IMR-90 (cell line): ENCODE measurements at regions not wholly inside any gene's neighbourhood (a gene's known extent, or its start where the extent isn't known, plus 50 kb on each side); places are given as distances from the start of the nearest gene placed in this dataset.

Experiments used
- ATAC-seq: fragments of 200-7000 bp; cut with Tn5 transposase; 2 replicates; pipeline ENCODE4 v1.9.1; 2020; ENCODE audit warnings: low read depth, mild to moderate bottlenecking, moderate library complexity
- BruUV-seq: library from RNA; stranded (reverse); fragments of 400-500 nt; replicated peaks from 2 replicates; lab custom pipeline; 2021; lab: Mats Ljungman, UMichigan
- CTCF ChIA-PET: fragments of 300-600 bp; formaldehyde crosslinking; extraction: SDS; loops from one replicate; lab custom pipeline; 2021; ENCODE audit warnings: antibody characterized with exemption; lab: Yijun Ruan, JAX
- POLR2A ChIA-PET: fragments of 300-600 bp; sonication (Branson Sonifier 250); formaldehyde crosslinking; loops from one replicate; lab custom pipeline; 2022; ENCODE audit warnings: antibody characterized with exemption; ENCODE audit not compliant: unreplicated experiment; lab: Charles Lee
- DNase-seq: peaks from one replicate; pipeline ENCODE4 v3.0.0; 2013
- H2AFZ ChIP-seq: replicated peaks from 2 replicates; pipeline ENCODE3; 2013; ENCODE audit warnings: low read length, mild to moderate bottlenecking; ENCODE audit not compliant: poor library complexity
- H2AK5ac ChIP-seq: 2 replicates; pipeline ENCODE4 v1.6.1; 2013; ENCODE audit warnings: low read depth, low read length, inconsistent platforms
- H2AK9ac ChIP-seq: replicated peaks from 2 replicates; pipeline ENCODE3; 2013; ENCODE audit warnings: mild to moderate bottlenecking, low read depth, low read length, moderate library complexity; ENCODE audit not compliant: poor library complexity
- H2BK120ac ChIP-seq: 2 replicates; pipeline ENCODE4 v1.6.1; 2013; ENCODE audit warnings: low read depth, low read length, inconsistent platforms
- H2BK15ac ChIP-seq: 3 replicates; pipeline ENCODE4 v1.6.1; 2013; ENCODE audit warnings: low read depth, low read length, inconsistent platforms
- H2BK20ac ChIP-seq: 2 replicates; pipeline ENCODE4 v1.6.1; 2013; ENCODE audit warnings: low read depth, mild to moderate bottlenecking, inconsistent platforms, low read length, moderate library complexity
- H2BK5ac ChIP-seq: 2 replicates; pipeline ENCODE4 v1.6.1; 2013; ENCODE audit warnings: mild to moderate bottlenecking, low read depth, low read length, inconsistent platforms; ENCODE audit not compliant: poor library complexity, severe bottlenecking
- H3K14ac ChIP-seq: replicated peaks from 2 replicates; pipeline ENCODE4 v1.6.1; 2013; ENCODE audit warnings: low read depth, low read length, inconsistent platforms
- H3K18ac ChIP-seq: 2 replicates; pipeline ENCODE4 v1.6.1; 2013; ENCODE audit warnings: low read depth, low read length, control low read depth
- H3K23ac ChIP-seq: 2 replicates; pipeline ENCODE4 v1.6.1; 2013; ENCODE audit warnings: low read depth, low read length, inconsistent platforms
- H3K27ac ChIP-seq: 2 replicates; pipeline ENCODE4 v1.5.1; 2013; ENCODE audit warnings: mild to moderate bottlenecking, control low read depth, low read length; ENCODE audit not compliant: insufficient read depth
- H3K27me3 ChIP-seq: 2 replicates; pipeline ENCODE4 v1.6.1; 2013; ENCODE audit warnings: low read length; ENCODE audit not compliant: control insufficient read depth, insufficient read depth
- H3K36me3 ChIP-seq: 2 replicates; pipeline ENCODE4 v1.6.1; 2013; ENCODE audit warnings: low read length, mixed read lengths; ENCODE audit not compliant: control insufficient read depth, insufficient read depth
- H3K4ac ChIP-seq: 2 replicates; pipeline ENCODE4 v1.6.1; 2013; ENCODE audit warnings: low read depth, low read length, inconsistent platforms
- H3K4me1 ChIP-seq: 2 replicates; pipeline ENCODE4 v1.6.1; 2013; ENCODE audit warnings: low read length, mixed read lengths; ENCODE audit not compliant: control insufficient read depth, insufficient read depth
- H3K4me2 ChIP-seq: 2 replicates; pipeline ENCODE4 v1.6.1; 2013; ENCODE audit warnings: low read depth, mild to moderate bottlenecking, control low read depth, low read length, moderate library complexity
- H3K4me3 ChIP-seq: 2 replicates; pipeline ENCODE4 v1.5.1; 2013; ENCODE audit warnings: low read depth, mild to moderate bottlenecking, control low read depth, low read length, moderate library complexity; ENCODE audit not compliant: insufficient read depth
- H3K56ac ChIP-seq: 2 replicates; pipeline ENCODE4 v1.6.1; 2013; ENCODE audit warnings: low read length, inconsistent platforms; ENCODE audit not compliant: insufficient read depth; ENCODE audit errors: extremely low read depth
- H3K79me1 ChIP-seq, 2 experiments: 2 replicates each; pipeline ENCODE4 v1.6.1; 2013; ENCODE audit warnings: low read length in 2 of 2, inconsistent platforms in 1 of 2, low read depth in 1 of 2
- H3K9ac ChIP-seq: 2 replicates; pipeline ENCODE4 v1.6.1; 2013; ENCODE audit warnings: low read depth, low read length, control low read depth
- H3K9me1 ChIP-seq: 2 replicates; pipeline ENCODE4 v1.6.1; 2013; ENCODE audit warnings: low read length, inconsistent platforms; ENCODE audit not compliant: insufficient read depth
- H3K9me3 ChIP-seq: 2 replicates; pipeline ENCODE4 v1.6.1; 2013; ENCODE audit warnings: low read length; ENCODE audit not compliant: control insufficient read depth, insufficient read depth
- H4K20me1 ChIP-seq: 2 replicates; pipeline ENCODE4 v1.6.1; 2013; ENCODE audit warnings: low read length, inconsistent platforms; ENCODE audit not compliant: insufficient read depth
- H4K5ac ChIP-seq: 2 replicates; pipeline ENCODE4 v1.6.1; 2013; ENCODE audit warnings: mild to moderate bottlenecking, low read depth, low read length, control low read depth
- H4K8ac ChIP-seq, 2 experiments: 2 replicates each; pipeline ENCODE4 v1.6.1; 2013; ENCODE audit warnings: low read depth in 2 of 2, low read length in 2 of 2, control low read depth in 1 of 2, inconsistent platforms in 1 of 2
- H4K91ac ChIP-seq: 2 replicates; pipeline ENCODE4 v1.6.1; 2013; ENCODE audit warnings: low read depth, low read length, inconsistent platforms; ENCODE audit not compliant: insufficient read depth
- BHLHE40 ChIP-seq: fragments of 150-350 bp; IDR thresholded peaks from 2 replicates; pipeline ENCODE4 v1.6.1; 2016; ENCODE audit warnings: mild to moderate bottlenecking, low read depth, low read length
- CEBPB ChIP-seq: IDR thresholded peaks from 2 replicates; pipeline ENCODE4 v1.6.1; 2012; ENCODE audit warnings: low read depth, low read length, improper control_type of control experiment
- CHD1 ChIP-seq: IDR thresholded peaks from 2 replicates; pipeline ENCODE4 v1.6.1; 2012; ENCODE audit warnings: low read depth, low read length, improper control_type of control experiment
- CTCF ChIP-seq: conservative IDR thresholded peaks from 2 replicates; pipeline ENCODE4 v1.5.1; 2012; ENCODE audit warnings: mild to moderate bottlenecking, low read depth, low read length, improper control_type of control experiment
- ELK1 ChIP-seq: fragments of 150-350 bp; IDR thresholded peaks from 2 replicates; pipeline ENCODE4 v1.6.1; 2016; ENCODE audit warnings: low read depth, mild to moderate bottlenecking, low read length, moderate library complexity, borderline replicate concordance
- FOS ChIP-seq: fragments of 150-350 bp; IDR thresholded peaks from 2 replicates; pipeline ENCODE4 v1.6.1; 2016; ENCODE audit warnings: low read depth, low read length
- MAFK ChIP-seq: IDR thresholded peaks from 2 replicates; pipeline ENCODE4 v1.6.1; 2012; ENCODE audit warnings: low read depth, low read length, improper control_type of control experiment
- MAZ ChIP-seq: IDR thresholded peaks from 2 replicates; pipeline ENCODE4 v1.6.1; 2012; ENCODE audit warnings: low read depth, mild to moderate bottlenecking, low read length, improper control_type of control experiment, moderate library complexity, borderline replicate concordance
- MXI1 ChIP-seq: IDR thresholded peaks from 2 replicates; pipeline ENCODE4 v1.6.1; 2012; ENCODE audit warnings: low read depth, mild to moderate bottlenecking, low read length, moderate library complexity, borderline replicate concordance
- NFE2L2 ChIP-seq: fragments of 150-350 bp; IDR thresholded peaks from 2 replicates; pipeline ENCODE4 v1.6.1; 2016; ENCODE audit warnings: low read depth, mild to moderate bottlenecking, low read length
- POLR2A ChIP-seq: IDR thresholded peaks from 2 replicates; pipeline ENCODE4 v1.6.1; 2012; ENCODE audit warnings: mild to moderate bottlenecking, low read depth, low read length
- RAD21 ChIP-seq: IDR thresholded peaks from 2 replicates; pipeline ENCODE4 v1.6.1; 2012; ENCODE audit warnings: low read length, improper control_type of control experiment
- RCOR1 ChIP-seq: IDR thresholded peaks from 2 replicates; pipeline ENCODE4 v1.6.1; 2012; ENCODE audit warnings: mild to moderate bottlenecking, low read length, improper control_type of control experiment; ENCODE audit not compliant: insufficient replicate concordance
- RFX5 ChIP-seq: IDR thresholded peaks from 2 replicates; pipeline ENCODE4 v1.8.0; 2012; ENCODE audit warnings: low read depth, mild to moderate bottlenecking, low read length, moderate library complexity
- SMC3 ChIP-seq: fragments of 150-350 bp; IDR thresholded peaks from 2 replicates; pipeline ENCODE4 v1.6.1; 2016; ENCODE audit warnings: low read depth, mild to moderate bottlenecking, antibody characterized with exemption, low read length, moderate library complexity
- USF2 ChIP-seq: fragments of 150-350 bp; IDR thresholded peaks from 2 replicates; pipeline ENCODE4 v1.6.1; 2017; ENCODE audit warnings: mild to moderate bottlenecking, antibody characterized with exemption, low read length, low read depth
- WGBS, 2 experiments: methylation state at CpG; one replicate each; pipeline versions ENCODE4 v1.1.5 to v1.1.7; 2013; ENCODE audit warnings: missing lambda C conversion rate in 2 of 2; ENCODE audit not compliant: insufficient read length in 1 of 2; ENCODE audit errors: extremely low coverage in 2 of 2; 5-methylcytosine and 5-hydroxymethylcytosine counted together
- dilution Hi-C: fragments of 300-500 bp; cut with HindIII; formaldehyde crosslinking; loops from one replicate; pipeline ENCODE4 v1.14.3; 2018; ENCODE audit warnings: low sequenced_read_pairs; ENCODE audit not compliant: unreplicated experiment
- in situ Hi-C: fragments of 300-500 bp; cut with MboI; formaldehyde crosslinking; loops from 3 replicates; pipeline ENCODE4 v1.14.3; 2019; ENCODE audit warnings: low sequenced_read_pairs, inconsistent platforms, mixed read lengths
- intact Hi-C: fragments of 100-400 bp; cut with micrococcal nuclease; formaldehyde crosslinking; loops from 2 replicates; pipeline ENCODE4 v1.10.0; 2022

GRCh38 chr13:60797112-60797511 lies 400.1 kb downstream of the TDRD3 start:
- no peaks in the 10 kb centered on the region for H3K4me1 ChIP-seq
- BruUV-seq: no TSS peak
- no peak overlapping the region for H3K9ac ChIP-seq
- DNase-seq: no peak
- H3K27ac ChIP-seq: no peak overlapping the region
- no peak overlapping the region for H4K5ac ChIP-seq
- H2AK5ac ChIP-seq: no peak overlapping the region
- H3K4me3 ChIP-seq: no peak overlapping the region
- no peak overlapping the region for H3K4ac ChIP-seq
- H3K56ac ChIP-seq: no peak overlapping the region
- no peaks in the 10 kb centered on the region for H3K36me3 ChIP-seq
- no peak overlapping the region for H2BK5ac ChIP-seq
- WGBS, 2 experiments: no CpG with 5 or more reads among the region's 2 CpGs
- H4K91ac ChIP-seq: no peak overlapping the region
- in situ Hi-C loops (no loop called here), intact Hi-C loops (no loop called here), dilution Hi-C loops (no loop called here)
- no peak overlapping the region for H3K18ac ChIP-seq
- no peak overlapping the region for H3K23ac ChIP-seq
- no peak overlapping the region for H2AK9ac ChIP-seq
- no peak for ATAC-seq
- CTCF ChIA-PET: no interaction called here
- no peak overlapping the region for H2AFZ ChIP-seq
- no peak overlapping the region for H2BK20ac ChIP-seq
- H3K9me1 ChIP-seq: no peaks in the 10 kb centered on the region
- no peak overlapping the region for H4K8ac ChIP-seq
- H3K4me2 ChIP-seq: no peak overlapping the region
- H4K20me1 ChIP-seq: no peaks in the 10 kb centered on the region
- TF ChIP-seq SMC3 (no peak), MXI1 (no peak), MAFK (no peak), RCOR1 (no peak), FOS (no peak), POLR2A (no peak), CHD1 (no peak), ELK1 (no peak), CTCF (no peak), RAD21 (no peak), RFX5 (no peak), CEBPB (no peak), BHLHE40 (no peak), MAZ (no peak), USF2 (no peak), NFE2L2 (no peak)
- no peak overlapping the region for H2BK15ac ChIP-seq
- H3K9me3 ChIP-seq: 0 out of 2 replicates have a peak, but pooled peaks cover 3% of the 10 kb centered on the region
- no peak overlapping the region for H3K14ac ChIP-seq
- H2BK120ac ChIP-seq: no peak overlapping the region
- H3K79me1 ChIP-seq: no peaks in the 10 kb centered on the region
- POLR2A ChIA-PET: no interaction called here
- H3K27me3 ChIP-seq: no peaks in the 10 kb centered on the region
